LoVo (cell line): ENCODE measurements at regions not wholly inside any gene's neighbourhood (a gene's known extent, or its start where the extent isn't known, plus 50 kb on each side); places are given as distances from the start of the nearest gene placed in this dataset.

Experiments
- DNase-seq: peaks from one replicate; pipeline ENCODE4 v3.0.0-alpha.2; 2016; ENCODE audit warnings: low spot score

DNA sequence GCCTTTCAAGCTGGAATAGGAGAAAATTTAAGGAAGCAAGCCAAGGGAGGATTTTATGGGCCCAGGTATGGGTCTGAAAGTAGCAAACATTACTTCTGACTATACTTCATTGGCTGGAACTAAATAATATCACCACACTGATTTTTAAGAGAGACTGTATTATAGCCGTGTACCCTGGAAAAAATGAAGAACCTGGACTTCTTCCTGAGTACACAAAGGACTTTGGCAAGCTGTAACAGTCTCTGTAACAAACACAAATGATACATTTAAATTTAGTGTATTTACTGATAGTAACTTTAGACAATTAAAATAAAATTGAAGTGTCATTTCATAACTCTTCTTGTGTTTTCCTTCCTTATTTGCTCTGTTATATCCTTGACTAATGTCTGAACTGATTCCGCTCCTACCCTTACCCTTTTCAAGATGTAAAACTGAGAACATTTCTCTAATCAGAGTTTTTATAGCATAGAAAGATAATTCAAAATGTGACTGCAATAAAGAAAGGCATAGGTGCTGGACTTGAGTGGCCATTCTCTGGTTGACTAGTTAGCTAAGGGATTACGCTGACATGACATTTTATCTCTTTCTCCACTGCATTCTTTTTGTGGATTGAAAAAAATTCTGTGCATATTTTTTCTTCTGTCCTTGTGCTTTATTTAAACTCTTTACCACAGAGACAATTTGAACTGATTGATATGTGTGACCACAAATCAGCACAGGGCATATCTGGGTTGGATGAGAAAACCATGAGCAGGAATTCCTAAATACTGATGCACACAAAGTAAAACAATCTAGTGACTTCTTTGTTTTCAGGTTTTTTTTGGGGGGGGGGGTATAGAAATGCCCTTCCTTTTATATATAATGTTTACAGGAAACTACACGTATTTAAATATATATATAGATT is 349.7 kb downstream of the MDFIC start:
- no peak for DNase-seq

DNA sequence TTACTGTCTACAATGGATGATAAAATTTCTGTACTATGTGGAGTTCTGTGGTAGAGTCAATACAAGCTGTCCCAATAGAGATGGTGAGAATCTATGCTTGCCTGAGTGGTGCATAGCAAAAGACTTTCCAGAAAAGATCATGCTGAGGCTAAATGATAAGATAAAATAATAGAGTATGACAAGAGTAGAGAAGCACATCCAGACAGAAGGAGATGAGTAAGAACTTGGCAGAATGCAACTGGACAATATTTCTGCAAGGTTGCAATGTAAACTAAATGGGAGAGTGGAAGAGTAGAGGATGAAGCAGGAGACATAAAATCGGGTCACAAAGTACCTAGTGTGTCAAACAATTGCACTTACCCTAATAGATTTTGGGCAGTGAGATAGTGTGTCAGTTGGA is 347.6 kb downstream of the MDFIC start:
- DNase-seq, result no peak

DNA sequence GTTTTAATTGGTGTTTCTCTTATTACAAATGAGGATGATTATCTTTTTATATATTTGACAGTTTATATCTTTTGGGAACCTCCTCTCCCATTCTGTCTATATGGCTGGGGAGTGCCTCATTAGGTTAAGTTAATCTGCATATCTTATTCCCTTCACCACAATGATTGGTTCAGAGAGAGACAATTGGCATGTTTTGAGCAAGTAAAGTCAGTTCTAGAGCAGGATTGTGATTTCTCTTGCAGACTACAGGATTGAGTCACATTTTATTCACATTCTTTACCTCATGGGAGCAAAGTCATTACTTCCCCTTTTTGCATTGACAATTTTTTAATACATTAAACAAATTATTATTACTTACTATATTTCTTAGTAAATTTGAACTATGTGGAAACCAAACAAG is 345.6 kb downstream of the MDFIC start:
- no peak for DNase-seq

DNA sequence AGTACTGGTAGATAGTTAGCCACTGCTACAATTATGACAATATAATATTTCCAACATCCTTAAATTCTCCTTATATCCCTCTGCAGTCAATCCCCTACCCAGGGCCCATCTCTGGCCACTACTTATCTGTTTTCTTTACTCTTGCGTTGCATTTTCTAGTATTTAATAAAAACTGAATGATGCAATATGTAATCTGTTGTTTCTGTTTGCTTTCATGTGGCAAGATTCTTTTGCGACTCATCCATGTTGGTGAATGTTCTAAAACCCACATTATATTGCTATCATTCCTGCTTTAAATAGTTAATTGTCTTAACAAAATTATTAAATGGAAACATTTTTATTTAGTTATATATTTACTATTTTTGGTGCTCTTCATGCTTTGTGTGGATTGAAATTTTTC is 338.5 kb downstream of the MDFIC start:
- DNase-seq, result no peak

DNA sequence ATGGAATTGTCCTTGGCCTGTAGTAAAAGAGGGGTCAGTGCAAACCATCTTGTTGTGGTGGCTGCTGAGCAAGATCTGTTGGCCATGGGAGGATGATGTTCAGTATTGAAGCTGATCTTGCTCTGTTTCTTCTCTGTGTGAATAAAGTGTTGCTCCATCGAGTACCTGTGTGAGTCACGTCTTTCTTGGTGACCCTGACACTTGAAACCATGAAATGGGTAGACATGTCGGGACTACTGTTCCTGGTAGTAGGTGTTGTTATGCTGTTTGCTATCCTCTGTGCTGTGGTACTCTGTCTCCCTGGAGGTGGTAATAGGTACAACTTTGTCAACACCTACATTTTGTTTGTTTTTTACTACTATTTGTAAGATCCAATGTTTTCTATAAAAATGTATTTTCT is 330.6 kb downstream of the MDFIC start:
- DNase-seq, result no peak

DNA sequence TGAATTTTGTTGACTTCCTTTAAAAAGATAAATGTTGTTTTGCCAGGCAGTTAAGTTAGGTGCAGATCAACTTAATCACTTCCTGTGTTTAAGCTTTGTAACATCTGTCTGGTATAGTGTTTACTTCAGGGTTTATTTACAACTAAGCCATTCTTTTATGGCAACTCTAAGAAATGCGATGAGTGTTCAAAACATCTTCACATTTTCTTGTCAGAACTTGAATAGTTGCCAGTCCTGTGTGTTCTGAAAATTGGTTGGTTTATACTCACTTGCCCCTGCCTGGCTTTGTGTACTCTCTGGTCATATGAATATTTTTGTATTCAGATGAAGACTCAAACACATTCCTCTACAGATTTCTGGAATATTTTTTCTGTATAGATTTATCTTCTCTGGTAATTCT is 327.2 kb downstream of the MDFIC start:
- DNase-seq, result no peak

DNA sequence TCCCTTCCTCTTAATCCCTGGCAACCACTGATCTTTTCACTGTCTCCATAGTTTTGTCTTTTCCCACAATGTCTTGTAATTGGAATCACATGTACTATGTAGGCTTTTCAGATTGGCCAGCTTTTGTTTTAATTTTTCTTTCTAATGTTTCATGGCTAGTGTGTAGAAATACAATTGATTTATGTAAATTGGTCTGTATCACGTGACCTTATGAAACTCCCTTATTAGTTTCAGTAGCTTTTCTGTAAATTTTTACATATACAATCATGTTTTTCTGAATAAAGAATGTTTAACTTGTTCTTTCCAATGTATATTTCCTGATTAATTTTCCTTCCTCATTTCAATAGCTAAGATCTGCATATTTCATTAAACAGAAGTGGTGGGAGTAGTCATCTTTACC is 319.3 kb downstream of the MDFIC start:
- no peak for DNase-seq

DNA sequence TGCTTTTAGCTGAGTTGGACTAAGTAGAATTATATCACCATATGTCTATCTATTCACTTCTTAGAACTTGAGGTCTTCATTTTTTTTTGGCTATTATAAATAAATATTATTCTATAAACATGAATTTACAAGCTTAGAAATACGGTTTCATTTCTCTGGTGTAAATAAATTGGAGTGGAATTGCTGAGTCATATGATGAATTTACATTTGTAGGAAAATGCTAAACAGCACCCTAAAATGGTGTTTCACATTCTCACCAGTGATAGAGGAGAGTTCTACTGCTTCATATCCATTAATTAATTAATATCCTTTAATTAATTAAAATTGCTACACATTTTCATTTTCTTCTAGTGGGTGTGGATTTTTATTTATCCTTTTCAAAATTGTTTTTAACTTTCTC is 318.3 kb downstream of the MDFIC start:
- DNase-seq, result no peak

DNA sequence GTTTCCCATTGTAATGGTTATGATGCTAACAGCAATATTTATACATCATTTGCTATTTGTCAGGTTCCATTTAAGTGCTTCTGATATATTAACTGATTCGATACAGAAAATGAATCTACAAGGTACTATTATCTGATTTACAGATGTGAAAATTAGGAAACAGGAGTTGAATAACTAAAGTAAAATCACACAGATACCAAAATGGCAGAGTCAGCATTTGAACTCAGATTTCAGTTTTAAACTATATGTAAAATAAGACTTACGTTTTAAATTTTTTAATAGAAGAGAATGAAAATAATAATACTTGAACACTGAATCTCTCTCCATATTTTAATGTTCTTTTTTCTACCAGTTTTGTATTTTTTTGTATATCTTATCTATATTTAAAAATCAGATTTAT is 313.2 kb downstream of the MDFIC start:
- no peak for DNase-seq

DNA sequence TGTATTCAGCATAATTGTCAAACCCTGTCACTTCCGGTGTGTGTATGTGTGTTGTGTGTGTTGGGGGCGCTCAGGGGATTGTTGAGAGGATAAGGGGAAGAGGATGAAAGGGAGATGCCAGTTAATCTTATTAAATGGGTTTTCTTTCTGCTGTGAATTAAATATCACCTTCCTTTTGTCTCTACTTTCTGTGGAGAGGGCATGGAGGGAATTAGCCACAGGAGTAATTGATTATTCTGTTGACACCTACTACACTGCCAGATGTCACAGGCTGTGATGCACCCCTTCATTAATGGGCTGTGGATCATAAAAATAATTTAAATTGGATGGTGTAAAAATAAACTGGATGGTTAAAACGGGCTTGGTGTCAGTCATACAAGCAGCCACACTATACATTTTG is 311.9 kb downstream of the MDFIC start:
- no peak for DNase-seq

DNA sequence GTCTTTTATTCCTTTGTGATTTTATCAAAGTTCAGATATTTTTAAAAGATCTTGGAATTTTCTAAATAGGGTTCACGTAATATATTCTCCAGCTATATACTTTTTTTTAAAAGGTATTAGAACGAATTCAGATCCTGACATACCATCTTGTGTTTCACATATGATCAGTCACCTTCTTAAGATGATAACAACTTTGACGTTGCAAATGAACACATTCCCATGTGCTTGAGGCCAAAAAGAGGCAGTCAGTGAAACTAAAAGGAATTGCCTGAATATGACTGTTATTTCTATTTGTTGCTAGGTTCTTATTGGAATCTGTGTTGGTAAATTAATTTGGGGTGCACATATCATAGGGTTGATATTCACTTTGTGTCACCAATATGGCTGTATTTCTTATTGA is 310.1 kb downstream of the MDFIC start:
- no peak for DNase-seq

DNA sequence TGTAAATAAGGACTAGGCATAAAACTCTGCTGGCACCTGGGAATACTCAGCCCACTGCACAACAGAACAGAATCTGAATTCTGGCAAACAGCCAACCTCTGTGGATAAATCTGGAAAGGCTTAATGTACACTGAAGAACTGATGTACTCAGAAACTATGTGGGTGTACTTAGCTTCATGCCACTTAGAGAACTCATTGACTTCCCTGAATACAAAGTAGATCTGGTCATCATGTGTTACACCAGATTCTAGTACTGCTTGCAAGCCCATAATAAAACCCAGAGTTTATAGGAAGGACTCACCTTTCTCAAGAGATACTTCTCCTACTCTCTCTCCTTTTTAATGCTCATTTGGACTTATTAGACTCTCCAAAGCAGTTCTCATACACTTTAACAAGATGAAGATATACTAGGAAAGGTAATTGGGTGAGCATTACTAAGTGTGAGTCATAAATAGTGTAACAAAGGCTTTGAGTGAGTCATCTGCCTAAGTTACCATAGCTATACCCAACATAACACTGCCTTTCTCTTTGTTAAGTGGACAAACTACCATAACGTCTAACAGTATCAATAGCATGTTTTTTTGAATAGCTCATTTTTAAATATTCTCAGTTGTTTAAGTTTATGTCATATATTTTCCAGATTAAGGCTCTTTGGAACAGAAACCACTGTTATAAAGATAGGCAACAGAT is 309.1 kb downstream of the MDFIC start:
- DNase-seq, result peak; percentile 88

DNA sequence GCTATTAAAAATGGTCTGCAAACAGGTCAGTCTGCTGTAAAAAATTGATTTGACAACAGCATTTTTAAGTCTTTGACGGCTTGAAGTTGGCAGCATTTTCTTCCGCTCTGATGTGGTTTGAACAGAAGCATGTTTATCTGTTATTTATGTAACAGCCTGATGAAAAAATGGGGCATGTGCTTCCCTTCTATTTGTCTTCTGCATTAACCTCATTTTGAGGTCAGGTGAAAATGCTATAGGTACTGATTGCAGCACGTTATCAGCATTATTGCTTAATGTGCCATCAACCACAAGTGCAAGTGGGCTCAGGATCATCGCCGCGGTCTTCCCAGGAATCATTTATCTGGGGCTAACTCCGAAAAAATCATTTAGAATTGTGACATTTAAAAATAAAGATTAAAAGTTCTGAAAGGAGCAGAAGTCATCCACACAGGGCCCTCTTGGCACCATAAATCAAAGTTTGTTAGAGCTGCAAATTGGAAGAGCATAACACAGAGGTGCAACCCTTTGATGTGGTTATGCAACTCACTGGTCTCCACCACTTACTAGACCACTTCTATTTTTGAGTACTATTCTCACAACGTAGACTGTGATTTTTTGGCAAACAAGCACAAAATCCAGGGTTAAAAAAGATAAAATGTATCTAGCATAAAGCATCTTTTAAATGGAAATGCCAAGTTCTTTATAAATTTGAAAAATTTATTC is 307.7 kb downstream of the MDFIC start:
- DNase-seq, result no peak

DNA sequence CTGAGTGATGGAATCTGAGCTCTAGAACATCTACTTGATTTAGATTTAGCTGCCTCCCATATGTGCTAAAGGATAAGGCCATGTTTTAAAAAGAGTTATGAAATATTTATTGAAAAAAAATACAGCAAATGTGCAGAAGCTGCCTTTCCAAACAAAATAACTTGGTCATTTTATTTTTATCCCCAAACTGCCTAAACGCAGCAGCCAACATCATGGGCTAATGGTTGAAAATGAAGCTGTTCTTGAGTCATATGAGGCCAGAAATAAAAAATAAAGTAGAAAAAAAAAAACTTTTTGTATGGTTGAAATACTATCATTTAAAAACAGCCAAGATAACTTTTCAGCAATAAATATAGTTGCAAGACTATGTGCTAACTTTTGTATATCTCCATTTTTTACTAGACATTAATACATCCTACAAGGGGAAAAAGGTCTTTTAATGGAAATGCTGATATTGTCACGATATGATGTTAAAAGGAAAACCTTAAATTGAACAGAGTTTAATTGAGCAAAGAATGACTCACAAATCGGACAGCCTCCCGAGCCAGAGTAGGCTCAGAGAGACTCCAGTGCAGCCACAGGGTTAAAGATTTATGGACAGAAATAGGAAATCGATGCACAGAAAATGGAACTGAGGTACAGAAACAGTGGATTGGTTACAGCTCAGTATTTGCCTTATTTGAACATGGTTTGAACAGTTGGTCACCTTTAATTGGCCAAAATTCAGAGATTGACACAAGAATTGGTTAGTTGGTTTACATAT is 305.8 kb downstream of the MDFIC start:
- DNase-seq, result no peak

DNA sequence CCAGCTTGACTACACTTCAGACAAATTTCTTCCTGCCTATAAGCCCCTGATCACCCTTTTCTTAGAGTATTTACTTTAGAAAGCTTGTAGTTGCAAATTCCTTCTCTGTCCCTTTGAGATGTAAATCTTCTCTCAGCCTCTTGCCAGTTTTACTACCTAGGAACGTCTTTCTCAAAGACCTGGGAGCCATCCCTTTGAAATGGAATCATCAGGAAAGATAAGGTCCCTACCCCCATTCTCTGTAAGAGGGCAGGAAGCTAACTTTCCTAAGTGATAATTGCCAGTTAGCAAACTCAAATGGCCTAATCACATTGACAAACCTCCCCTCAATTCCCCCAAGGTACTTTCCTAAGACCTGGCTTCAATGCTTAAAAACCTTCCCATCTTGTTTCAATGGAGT is 304.5 kb downstream of the MDFIC start:
- no peak for DNase-seq

DNA sequence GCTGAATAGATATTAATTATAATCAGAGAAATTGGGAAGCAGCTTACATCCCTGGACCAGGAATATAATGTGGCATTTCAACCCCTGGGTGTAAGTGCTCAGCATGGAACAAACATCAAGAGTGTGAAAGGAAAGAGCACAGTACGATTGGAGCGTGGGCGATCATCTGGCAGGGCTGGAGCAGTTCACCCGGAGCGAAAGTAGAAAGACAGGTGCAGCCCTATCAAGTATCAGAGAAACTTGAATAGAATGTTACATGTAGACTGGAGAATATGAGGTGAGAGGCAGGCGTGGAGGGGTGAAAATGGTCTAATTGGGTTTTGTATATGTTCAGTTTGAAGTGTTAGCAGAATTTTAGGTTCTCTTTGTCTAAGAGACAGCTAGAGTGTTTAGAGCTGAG is 303.0 kb downstream of the MDFIC start:
- no peak for DNase-seq

DNA sequence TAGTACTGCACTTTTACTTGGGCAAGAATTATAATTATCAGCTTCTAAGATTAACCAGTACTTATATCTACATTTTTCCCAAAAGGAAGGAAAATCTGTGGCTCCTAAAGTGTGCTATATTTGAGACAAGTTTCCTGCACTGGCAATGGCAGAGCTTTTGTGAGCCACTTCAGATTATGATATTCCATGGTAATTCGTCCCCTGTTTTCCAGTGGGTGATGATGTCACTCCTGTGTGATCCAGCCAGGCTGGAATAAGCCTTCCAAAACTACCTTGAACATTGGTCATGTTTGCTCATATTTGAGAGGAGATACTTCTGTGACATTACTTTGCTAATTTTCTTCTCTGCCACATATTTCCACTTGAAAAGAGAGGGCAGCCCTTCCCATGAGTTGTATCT is 302.1 kb downstream of the MDFIC start:
- no peak for DNase-seq

DNA sequence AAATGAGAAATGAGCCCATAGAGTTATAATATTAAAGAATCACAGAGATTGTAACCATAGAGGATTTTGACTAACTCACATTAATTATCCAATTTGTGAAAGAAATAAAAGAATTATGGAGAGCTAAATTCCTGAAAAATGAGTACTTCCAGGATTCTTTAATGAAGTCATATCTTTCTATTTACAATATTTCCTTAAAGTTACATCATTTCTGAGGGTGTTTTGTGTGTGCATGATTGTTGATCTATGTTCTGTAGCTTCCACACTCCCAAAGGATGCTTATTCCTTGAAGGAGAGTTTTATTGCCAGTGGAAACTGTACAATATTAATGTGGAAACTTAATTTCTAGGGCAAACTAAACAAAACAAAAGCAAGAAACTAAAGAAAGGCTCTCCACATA is 299.6 kb downstream of the MDFIC start:
- no peak for DNase-seq

DNA sequence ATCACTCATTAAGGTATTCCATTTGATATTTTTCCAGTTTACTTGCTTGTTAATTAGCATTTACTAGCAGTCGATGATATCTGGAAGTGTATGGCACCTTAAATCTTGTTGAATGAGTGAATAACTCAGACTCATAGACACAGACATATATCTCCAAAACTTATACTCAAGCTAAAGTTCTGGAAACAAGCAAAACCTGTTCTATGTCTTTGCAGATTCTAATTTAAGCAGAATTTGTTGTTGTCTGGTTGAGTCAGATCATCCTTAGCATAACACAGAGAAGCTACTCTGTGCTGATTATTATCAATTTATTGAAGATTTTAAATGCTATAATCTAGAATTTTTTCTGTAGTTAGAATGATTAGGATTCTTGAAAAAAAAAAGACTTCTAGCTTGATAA is 296.2 kb downstream of the MDFIC start:
- DNase-seq, result no peak

DNA sequence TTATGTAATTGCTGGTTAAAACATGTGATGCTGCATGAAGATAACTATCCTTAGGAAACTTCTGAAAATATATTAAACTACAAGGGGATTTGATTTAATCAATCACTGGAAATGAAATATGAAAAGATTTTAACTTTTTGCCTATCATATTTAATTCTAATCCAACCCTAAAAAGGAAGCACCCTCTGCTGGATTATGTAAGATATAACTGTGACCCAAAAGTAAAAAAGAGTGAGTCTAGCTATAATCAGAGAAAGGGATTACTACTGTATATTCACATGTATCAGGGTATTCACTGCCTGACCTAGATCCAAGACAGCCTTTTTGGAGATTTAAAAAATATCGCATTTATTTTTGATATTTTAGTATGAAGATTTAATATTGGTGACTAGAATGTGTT is 295.5 kb downstream of the MDFIC start:
- DNase-seq, result no peak

DNA sequence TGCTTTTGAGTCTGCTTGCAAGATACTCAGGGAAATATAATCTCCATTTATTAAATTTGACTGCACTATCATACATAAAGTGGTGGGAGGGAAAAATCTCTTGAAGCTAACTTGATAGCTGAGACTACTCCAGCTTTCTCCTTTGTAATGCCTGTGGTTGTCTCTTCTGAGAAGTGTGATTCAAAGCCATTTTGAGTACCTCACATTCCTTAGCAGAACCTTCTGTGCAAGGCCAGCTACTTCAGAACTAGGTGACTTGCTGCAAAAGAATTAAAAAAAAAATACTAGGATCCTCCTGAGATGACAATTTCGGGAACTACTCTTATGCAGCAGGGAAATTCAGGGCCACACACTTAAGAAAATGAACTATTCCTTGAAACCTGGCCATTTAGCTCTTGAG is 294.8 kb downstream of the MDFIC start:
- DNase-seq, result no peak

DNA sequence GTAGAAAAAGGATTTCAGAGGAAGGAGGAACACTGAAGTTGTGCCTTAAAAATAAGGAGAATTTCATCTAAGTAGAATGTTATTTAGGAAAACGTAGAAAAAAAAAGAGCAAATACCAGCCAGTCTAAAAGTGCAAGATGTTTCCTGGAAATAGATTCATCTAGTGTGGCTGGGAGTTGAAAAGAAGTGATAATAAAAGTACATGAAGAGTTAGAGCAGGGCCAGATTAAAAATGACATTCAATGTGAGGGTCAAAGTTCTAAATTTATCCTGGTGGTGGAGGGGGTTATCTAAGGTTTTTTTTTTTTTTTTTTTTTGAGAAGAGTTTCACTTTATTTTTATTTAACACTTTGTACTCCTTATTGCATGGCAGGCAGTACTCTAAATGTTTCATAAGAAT is 289.3 kb downstream of the MDFIC start:
- DNase-seq, result no peak
